ENCODE measurements at regions not wholly inside any gene's neighbourhood (a gene's known extent, or its start where the extent isn't known, plus 50 kb on each side); places are given as distances from the start of the nearest gene placed in this dataset.
A peak's percentile ranks its signal among the peaks of the same experiment; 100 is the strongest.

- DNase-seq = no peak
These were observed 134.5 kb upstream of the TAPT1 start for GRCh38 chr4:16360694-16361262.

DNA sequence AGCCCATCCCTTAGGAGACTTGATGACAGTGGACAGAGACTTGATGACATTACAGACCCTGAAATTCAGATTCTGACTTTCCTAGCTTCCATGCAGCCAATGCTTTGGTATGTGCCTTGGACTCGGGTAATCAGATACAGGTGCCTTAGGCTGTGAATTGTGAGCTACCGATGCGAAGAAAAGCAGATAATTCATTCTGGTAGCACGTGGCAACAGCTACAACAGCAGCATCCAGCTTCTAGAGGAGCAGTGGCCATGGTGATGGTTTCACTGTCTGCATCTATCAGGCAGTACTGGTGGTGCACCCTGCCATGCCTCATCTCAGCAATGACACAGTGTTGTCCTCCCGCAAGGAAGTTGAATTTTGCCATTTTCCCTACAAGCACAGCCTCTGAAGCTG lies 126.9 kb upstream of the TAPT1 start:
- no peak for DNase-seq

- no peak for DNase-seq
These were observed 124.9 kb upstream of the TAPT1 start for GRCh38 chr4:16351161-16351560.

- DNase-seq = no peak
These were observed 118.6 kb upstream of the TAPT1 start for GRCh38 chr4:16344853-16345252.

DNA sequence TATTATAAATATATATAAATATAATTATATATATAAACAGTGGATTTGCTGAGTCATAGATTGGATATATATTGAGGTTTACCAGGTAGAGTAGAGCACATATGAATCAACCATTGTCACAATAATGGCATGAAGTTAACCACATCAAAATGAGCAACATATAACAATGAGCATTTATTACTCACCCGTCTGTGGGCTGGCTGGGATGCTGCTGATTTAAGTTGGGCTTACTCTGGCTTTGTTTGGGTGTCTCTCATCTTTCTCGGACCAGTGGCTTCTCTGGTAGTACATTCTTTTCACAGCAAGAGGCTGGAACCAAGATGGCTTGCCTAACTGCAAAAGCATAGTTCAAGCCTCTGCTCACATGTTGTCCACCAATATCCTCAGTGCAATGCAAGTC lies 111.7 kb upstream of the TAPT1 start:
- no peak for DNase-seq

DNA sequence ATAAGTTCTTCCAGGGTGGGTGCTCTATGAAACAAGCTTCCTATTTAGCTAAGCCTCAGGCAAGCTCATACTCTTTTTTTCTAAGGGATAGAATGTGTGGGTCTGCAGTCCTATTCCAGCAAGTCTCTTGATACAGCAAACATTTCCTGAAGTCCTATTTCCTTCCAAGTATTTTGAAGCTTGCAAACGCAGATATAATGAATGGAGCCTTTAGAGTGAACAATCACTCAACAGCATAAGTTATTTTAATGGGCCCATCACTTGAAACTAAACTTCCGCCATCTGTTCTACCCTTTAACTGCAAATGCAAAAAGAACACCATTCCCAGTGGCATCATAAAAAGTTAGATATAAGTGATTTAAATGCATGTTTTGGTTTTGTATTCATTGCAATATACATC lies 108.3 kb upstream of the TAPT1 start:
- no peak for DNase-seq

DNA sequence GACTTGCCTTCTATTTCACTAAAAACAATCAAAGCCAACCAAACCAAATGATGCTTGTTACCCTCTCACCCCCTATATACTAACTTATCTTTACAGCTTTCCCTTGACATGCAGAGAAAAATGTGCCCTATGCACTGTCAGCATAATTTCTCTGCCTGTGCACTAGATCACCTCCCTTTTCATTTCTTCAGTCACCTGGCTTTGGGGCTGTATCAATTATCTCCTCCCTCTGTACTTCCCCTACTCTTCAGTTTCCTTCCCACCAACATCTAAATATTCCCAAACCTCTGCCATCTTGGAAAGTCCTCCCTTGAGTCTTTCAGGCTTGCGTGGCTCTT lies 103.5 kb upstream of the TAPT1 start:
- no peak for DNase-seq

GRCh38 chr4:16329125-16329796 lies 103.0 kb upstream of the TAPT1 start:
- DNase-seq = no peak

DNA sequence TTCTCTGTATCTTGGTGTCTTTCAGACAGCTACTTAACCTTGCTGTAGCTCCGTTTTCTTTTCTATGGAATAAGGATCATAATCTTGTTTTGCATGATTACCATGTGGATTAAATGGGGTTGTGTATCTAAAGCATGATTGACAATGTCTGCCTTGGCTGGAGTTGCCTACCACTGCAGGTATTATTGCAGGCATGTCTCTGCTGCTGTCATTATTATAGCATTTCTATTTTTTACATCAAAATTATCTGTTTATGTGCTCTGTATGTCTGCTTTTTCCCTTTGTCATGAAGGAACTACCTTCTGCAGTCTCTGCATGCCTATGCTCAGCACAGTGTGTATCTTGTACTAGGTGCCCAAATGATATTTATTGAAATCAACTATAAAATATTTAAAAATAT lies 95.9 kb upstream of the TAPT1 start:
- no peak for DNase-seq

DNA sequence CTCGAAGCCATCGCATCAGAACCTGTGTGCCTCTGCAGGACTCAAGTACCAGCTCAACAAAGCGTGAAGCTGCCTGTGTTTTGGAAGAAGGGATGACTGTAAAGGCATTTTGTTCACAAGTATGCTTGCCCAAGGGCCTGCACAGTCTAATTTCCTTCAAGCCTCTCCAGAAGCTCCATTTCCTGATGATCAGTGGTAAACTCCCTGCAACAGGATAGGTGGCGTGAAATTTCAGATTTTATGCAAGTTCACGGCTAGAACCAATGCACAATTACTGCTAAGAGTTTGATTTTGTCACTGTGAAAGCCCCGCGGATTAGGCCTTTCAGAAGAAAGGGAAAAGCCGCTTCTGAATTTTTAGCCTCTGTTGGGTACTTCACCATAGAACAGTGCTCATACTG lies 89.2 kb upstream of the TAPT1 start:
- DNase-seq = no peak

- no peak for DNase-seq
These were observed 84.3 kb upstream of the TAPT1 start for GRCh38 chr4:16310606-16311005.

- DNase-seq = no peak
These were observed 76.4 kb upstream of the TAPT1 start for GRCh38 chr4:16302648-16303047.

DNA sequence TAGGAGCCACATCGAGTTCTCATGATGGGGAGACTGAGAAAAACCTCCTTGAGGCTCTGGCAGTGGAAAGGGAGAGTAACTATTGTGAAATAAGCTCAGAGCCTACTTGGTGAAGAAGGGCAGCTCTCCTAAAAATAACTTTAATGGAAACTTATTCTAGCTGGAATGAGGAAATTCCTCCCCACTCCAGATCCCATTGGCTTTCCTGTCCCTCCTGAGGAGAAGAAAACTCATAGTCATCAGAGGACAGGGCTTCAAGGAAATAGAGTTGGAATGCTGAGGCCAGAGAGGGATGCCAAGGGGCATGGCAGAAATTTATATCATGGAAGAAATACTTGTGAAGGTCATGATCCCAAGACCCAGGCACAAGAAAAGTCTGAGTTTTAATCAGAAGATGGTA lies 70.7 kb upstream of the TAPT1 start:
- no peak for DNase-seq

DNA sequence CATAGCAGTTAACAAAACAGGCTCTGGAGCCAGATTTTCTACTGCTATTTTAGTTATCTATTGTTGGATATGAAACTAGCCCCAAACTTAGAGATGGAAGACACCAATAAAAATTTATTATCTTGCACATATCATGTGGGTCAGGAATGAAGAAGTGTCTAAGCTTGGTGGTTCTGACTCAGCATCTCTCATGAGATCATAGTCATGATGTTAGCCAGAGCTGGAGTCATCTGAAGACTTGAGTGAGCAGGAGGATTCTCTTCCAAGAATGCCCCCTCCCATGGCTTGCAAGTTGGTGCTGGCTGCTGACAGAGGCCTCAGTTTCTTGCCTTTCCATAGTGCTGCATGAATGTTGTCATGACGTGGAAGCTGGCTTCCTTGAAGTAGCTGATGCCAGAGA lies 68.2 kb upstream of the TAPT1 start:
- DNase-seq = no peak

- DNase-seq = no peak
These were observed 67.1 kb upstream of the TAPT1 start for GRCh38 chr4:16293210-16293838.

DNA sequence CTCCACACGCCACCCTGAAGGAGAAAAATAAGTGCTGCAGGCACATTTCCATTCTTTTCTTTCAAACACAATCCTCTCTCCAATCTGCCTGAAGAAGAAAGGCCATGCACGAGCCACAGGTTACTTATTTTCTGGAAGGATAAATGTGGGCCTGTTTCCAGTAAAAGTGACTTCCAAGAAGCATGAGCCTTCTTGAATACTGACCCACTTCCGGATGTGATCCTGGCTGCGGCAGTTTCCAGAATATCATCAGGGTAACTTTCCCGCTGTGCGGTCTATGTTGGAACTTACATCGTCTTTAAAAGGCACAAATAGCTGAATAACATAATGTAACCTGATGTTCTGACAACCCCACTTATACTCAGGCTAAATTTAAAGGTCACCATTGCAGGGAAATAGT lies 66.3 kb upstream of the TAPT1 start:
- no peak for DNase-seq

DNA sequence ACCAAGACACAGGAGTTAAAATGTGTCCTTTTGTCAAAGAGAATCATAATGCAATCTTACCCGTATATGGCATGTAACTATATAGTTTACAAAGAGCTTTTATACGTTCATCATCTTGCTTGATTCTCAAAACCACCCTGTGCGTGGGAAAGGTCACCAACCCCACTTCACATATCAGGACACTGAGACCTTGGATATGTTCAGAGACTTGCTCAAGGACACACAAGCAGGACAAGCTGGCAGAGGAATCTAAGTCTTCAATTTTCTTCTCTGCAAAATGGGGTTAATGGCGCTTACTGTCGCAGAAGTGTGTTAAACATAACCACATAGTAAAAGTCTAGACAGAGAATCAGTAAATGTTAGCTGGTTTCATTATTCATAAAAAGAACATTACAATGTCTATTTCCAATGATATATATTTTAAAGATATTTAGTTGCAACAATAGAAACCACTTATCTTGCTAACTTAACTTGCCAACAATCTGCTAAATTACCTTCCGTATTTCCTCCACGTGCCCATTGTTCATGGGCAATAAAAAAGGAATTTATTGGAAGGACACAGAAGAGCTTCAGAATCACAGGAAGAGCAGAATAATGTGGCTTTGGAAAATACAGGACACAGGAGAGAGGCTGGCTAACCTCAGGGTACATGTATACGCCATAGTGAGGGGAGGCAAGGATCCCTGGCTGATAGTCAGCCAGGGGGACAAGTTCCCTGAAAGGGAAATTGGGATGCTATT lies 64.6 kb upstream of the TAPT1 start:
- no peak for DNase-seq

GRCh38 chr4:16289897-16290554 lies 63.8 kb upstream of the TAPT1 start:
- peak; percentile 2 for DNase-seq

DNA sequence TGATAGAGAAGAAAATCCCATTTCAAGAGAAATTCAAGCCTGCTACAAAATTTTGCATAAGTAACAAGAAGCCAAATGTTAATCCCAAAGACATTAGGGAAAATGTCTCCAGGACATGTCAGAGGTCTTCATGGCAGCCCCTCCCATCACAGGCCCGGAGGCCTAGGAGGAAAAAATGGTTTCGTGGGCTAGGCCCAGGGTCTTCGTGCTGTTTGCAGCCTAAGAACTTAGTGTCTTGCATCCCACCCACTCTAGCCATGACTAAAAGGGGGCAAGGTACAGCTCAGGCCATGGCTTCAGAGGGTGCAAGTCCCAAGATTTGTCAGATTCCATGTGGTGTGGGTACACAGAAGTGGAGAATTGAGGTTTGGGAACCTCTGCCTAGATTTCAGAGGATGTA lies 57.8 kb upstream of the TAPT1 start:
- DNase-seq = no peak

GRCh38 chr4:16278178-16278577 lies 51.9 kb upstream of the TAPT1 start:
- DNase-seq = no peak

Measured in NCI-H1694 (cell line).